ENCODE measurements at regions not wholly inside any gene's neighbourhood (a gene's known extent, or its start where the extent isn't known, plus 50 kb on each side); places are given as distances from the start of the nearest gene placed in this dataset.

GRCh38 chr5:117856713-117857112, 1131.6 kb downstream of the DTWD2 start:
- DNase-seq (ENCODE audit: insufficient read length) = no peak
- FAIRE-seq = no peak

GRCh38 chr5:117837786-117838185, 1150.6 kb downstream of the DTWD2 start:
- FAIRE-seq (no peak), DNase-seq (ENCODE audit: insufficient read length) (no peak)
- no peak for TF ChIP-seq POLR2AphosphoS5 (IDR thresholded peaks at IDR 0.05; ENCODE audit: low read depth, low read length)

More at GRCh38 chr5:117856713-117857112, 1131.6 kb downstream of the DTWD2 start:
- TF ChIP-seq TAF1 (IDR thresholded peaks at IDR 0.05; ENCODE audit: borderline replicate concordance, low read depth, low read length) = no peak
- TF ChIP-seq POLR2AphosphoS5 (IDR thresholded peaks at IDR 0.05; ENCODE audit: low read depth, low read length) = no peak
- no peak for TF ChIP-seq POLR2A (IDR thresholded peaks at IDR 0.05; ENCODE audit: low read depth, low read length)

- DNase-seq (ENCODE audit: insufficient read length) (no peak), FAIRE-seq (no peak)
- no peak for TF ChIP-seq POLR2A (IDR thresholded peaks at IDR 0.05; ENCODE audit: low read depth, low read length)
Observed at GRCh38 chr5:117833691-117834090, 1154.7 kb downstream of the DTWD2 start.

- no peak for DNase-seq (ENCODE audit: insufficient read length)
- TF ChIP-seq POLR2AphosphoS5 (IDR thresholded peaks at IDR 0.05; ENCODE audit: low read depth, low read length) (no peak), TAF1 (IDR thresholded peaks at IDR 0.05; ENCODE audit: borderline replicate concordance, low read depth, low read length) (no peak), POLR2A (IDR thresholded peaks at IDR 0.05; ENCODE audit: low read depth, low read length) (no peak)
- FAIRE-seq = no peak
Observed at GRCh38 chr5:117829646-117830045, 1158.7 kb downstream of the DTWD2 start.

GRCh38 chr5:117813850-117814249, 1174.5 kb downstream of the DTWD2 start:
- no peak for TF ChIP-seq POLR2A (IDR thresholded peaks at IDR 0.05; ENCODE audit: low read depth, low read length)
- TF ChIP-seq TAF1 (IDR thresholded peaks at IDR 0.05; ENCODE audit: borderline replicate concordance, low read depth, low read length) = no peak
- TF ChIP-seq POLR2AphosphoS5 (IDR thresholded peaks at IDR 0.05; ENCODE audit: low read depth, low read length) = no peak
- no peak for FAIRE-seq

GRCh38 chr5:117812861-117813260, 1175.5 kb downstream of the DTWD2 start:
- FAIRE-seq (no peak), DNase-seq (ENCODE audit: insufficient read length) (no peak)
- TF ChIP-seq TAF1 (IDR thresholded peaks at IDR 0.05; ENCODE audit: borderline replicate concordance, low read depth, low read length) (no peak), POLR2A (IDR thresholded peaks at IDR 0.05; ENCODE audit: low read depth, low read length) (no peak), POLR2AphosphoS5 (IDR thresholded peaks at IDR 0.05; ENCODE audit: low read depth, low read length) (no peak)

More at GRCh38 chr5:117813850-117814249, 1174.5 kb downstream of the DTWD2 start:
- DNase-seq (ENCODE audit: insufficient read length) = no peak

GRCh38 chr5:117809251-117809650, 1179.1 kb downstream of the DTWD2 start:
- DNase-seq (ENCODE audit: insufficient read length) (no peak), FAIRE-seq (no peak)

GRCh38 chr5:117805058-117805457, 1183.3 kb downstream of the DTWD2 start:
- FAIRE-seq (no peak), DNase-seq (ENCODE audit: insufficient read length) (no peak)

More at GRCh38 chr5:117809251-117809650, 1179.1 kb downstream of the DTWD2 start:
- TF ChIP-seq POLR2AphosphoS5 (IDR thresholded peaks at IDR 0.05; ENCODE audit: low read depth, low read length) (no peak), TAF1 (IDR thresholded peaks at IDR 0.05; ENCODE audit: borderline replicate concordance, low read depth, low read length) (no peak), POLR2A (IDR thresholded peaks at IDR 0.05; ENCODE audit: low read depth, low read length) (no peak)

GRCh38 chr5:117803533-117803932, 1184.8 kb downstream of the DTWD2 start:
- TF ChIP-seq TAF1 (IDR thresholded peaks at IDR 0.05; ENCODE audit: borderline replicate concordance, low read depth, low read length) (no peak), POLR2A (IDR thresholded peaks at IDR 0.05; ENCODE audit: low read depth, low read length) (no peak), POLR2AphosphoS5 (IDR thresholded peaks at IDR 0.05; ENCODE audit: low read depth, low read length) (no peak)
- FAIRE-seq (no peak), DNase-seq (ENCODE audit: insufficient read length) (no peak)

More at GRCh38 chr5:117805058-117805457, 1183.3 kb downstream of the DTWD2 start:
- no peak for TF ChIP-seq POLR2A (IDR thresholded peaks at IDR 0.05; ENCODE audit: low read depth, low read length)
- TF ChIP-seq POLR2AphosphoS5 (IDR thresholded peaks at IDR 0.05; ENCODE audit: low read depth, low read length) = no peak
- no peak for TF ChIP-seq TAF1 (IDR thresholded peaks at IDR 0.05; ENCODE audit: borderline replicate concordance, low read depth, low read length)

- TF ChIP-seq POLR2AphosphoS5 (IDR thresholded peaks at IDR 0.05; ENCODE audit: low read depth, low read length) (no peak), TAF1 (IDR thresholded peaks at IDR 0.05; ENCODE audit: borderline replicate concordance, low read depth, low read length) (no peak), POLR2A (IDR thresholded peaks at IDR 0.05; ENCODE audit: low read depth, low read length) (no peak)
- DNase-seq (ENCODE audit: insufficient read length) (no peak), FAIRE-seq (no peak)
Observed at GRCh38 chr5:117801583-117801982, 1186.8 kb downstream of the DTWD2 start.

GRCh38 chr5:117800261-117800660, 1188.1 kb downstream of the DTWD2 start:
- DNase-seq (ENCODE audit: insufficient read length) (no peak), FAIRE-seq (no peak)
- TF ChIP-seq POLR2A (IDR thresholded peaks at IDR 0.05; ENCODE audit: low read depth, low read length) = no peak
- TF ChIP-seq POLR2AphosphoS5 (IDR thresholded peaks at IDR 0.05; ENCODE audit: low read depth, low read length) = no peak
- TF ChIP-seq TAF1 (IDR thresholded peaks at IDR 0.05; ENCODE audit: borderline replicate concordance, low read depth, low read length) = no peak

GRCh38 chr5:117794847-117795246, 1193.5 kb downstream of the DTWD2 start:
- no peak for TF ChIP-seq TAF1 (IDR thresholded peaks at IDR 0.05; ENCODE audit: borderline replicate concordance, low read depth, low read length)
- no peak for TF ChIP-seq POLR2AphosphoS5 (IDR thresholded peaks at IDR 0.05; ENCODE audit: low read depth, low read length)
- no peak for TF ChIP-seq POLR2A (IDR thresholded peaks at IDR 0.05; ENCODE audit: low read depth, low read length)
- no peak for FAIRE-seq
- no peak for DNase-seq (ENCODE audit: insufficient read length)

- FAIRE-seq (no peak), DNase-seq (ENCODE audit: insufficient read length) (no peak)
- TF ChIP-seq POLR2AphosphoS5 (IDR thresholded peaks at IDR 0.05; ENCODE audit: low read depth, low read length) (no peak), POLR2A (IDR thresholded peaks at IDR 0.05; ENCODE audit: low read depth, low read length) (no peak), TAF1 (IDR thresholded peaks at IDR 0.05; ENCODE audit: borderline replicate concordance, low read depth, low read length) (no peak)
Observed at GRCh38 chr5:117793963-117794362, 1194.4 kb downstream of the DTWD2 start.

All from GM12892 (cell line).